Lower lobe of right lung (tissue), 2 donors: ENCODE measurements at regions not wholly inside any gene's neighbourhood (a gene's known extent, or its start where the extent isn't known, plus 50 kb on each side); places are given as distances from the start of the nearest gene placed in this dataset.

Experiments
- ATAC-seq, 2 donors: fragments of 200-7000 bp; cut with Tn5 transposase; one replicate each; pipeline ENCODE4 v1.9.1; 2020 to 2022; ENCODE audit warnings: mild to moderate bottlenecking in 2 of 2, moderate library complexity in 2 of 2
- DNase-seq: peaks from one replicate; pipeline ENCODE4 v3.0.0-alpha.2; 2020
- H3K27ac ChIP-seq: fragments of 200-600 bp; one replicate; pipeline ENCODE4 v1.8.0; 2022
- H3K27me3 ChIP-seq: fragments of 200-600 bp; one replicate; pipeline ENCODE4 v1.8.0; 2022; ENCODE audit warnings: low read depth
- H3K36me3 ChIP-seq: fragments of 200-600 bp; one replicate; pipeline ENCODE4 v1.8.0; 2022; ENCODE audit warnings: mild to moderate bottlenecking
- H3K4me1 ChIP-seq: fragments of 200-600 bp; one replicate; pipeline ENCODE4 v1.8.0; 2022
- H3K4me3 ChIP-seq: fragments of 200-600 bp; one replicate; pipeline ENCODE4 v1.8.0; 2022; ENCODE audit warnings: mild to moderate bottlenecking
- H3K9me3 ChIP-seq: fragments of 200-600 bp; one replicate; pipeline ENCODE4 v1.8.0; 2022
- intact Hi-C: fragments of 100-400 bp; cut with DNase I; formaldehyde crosslinking; loops from one replicate; pipeline ENCODE4 v1.11.0; 2022
- TF ChIP-seq, protein P1 (sequence below): fragments of 200-600 bp; IDR thresholded peaks from one replicate; pipeline ENCODE4 v1.8.0; 2022; ENCODE audit warnings: antibody characterized with exemption, mild to moderate bottlenecking
- donor health status: DM: no; HTN: yes; CAD: no; lungs with severe emphysema.

DNA sequence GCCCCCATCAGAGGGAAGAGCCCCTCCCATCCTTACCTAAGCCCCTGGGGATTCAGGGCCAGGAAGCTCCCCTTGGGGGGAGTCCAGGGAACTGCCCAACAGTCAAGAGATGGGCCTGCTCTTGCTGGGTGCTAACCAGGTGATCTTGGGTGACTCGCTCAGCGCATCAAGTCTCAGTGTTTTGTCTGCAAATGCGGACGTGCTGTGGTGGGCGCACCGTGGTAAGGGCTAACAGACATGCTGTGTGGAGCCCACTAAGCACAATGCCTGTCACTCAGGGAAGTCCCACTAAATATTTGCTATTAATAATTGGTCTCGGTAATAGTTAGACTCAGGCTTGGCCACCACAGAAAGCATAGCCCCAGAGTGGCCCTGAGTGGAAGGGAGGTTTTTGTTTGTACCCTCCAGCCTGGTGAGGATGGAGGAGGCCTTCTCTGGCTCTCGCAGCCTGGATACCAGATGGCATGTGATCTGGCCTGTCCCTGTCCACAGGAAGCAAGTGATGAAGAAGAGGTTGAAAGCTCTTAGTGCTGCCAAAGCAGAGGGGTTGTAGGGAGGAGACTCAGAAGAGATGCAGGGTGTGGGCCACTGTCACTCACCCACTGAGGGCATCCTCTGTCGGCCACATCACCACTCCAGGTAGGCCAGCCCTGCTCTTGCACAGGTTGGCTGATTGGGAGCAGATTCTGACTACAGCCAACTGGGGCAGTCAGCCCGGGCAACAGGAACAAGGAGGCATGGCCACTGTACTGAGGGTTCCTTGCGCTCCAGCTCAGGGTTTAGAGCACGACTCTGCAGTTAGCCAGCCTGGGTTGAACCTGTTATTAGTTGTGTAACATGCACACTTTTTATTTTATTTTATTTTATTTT, 69.8 kb upstream of the KSR1 start:
- intact Hi-C loops, result no loop called here
- no peak overlapping the region for H3K4me3 ChIP-seq
- no peaks in the 10 kb centered on the region for H3K4me1 ChIP-seq
- H3K9me3 ChIP-seq, result no peaks in the 10 kb centered on the region
- no peak overlapping the region for H3K27ac ChIP-seq
- TF ChIP-seq, protein P1, sequence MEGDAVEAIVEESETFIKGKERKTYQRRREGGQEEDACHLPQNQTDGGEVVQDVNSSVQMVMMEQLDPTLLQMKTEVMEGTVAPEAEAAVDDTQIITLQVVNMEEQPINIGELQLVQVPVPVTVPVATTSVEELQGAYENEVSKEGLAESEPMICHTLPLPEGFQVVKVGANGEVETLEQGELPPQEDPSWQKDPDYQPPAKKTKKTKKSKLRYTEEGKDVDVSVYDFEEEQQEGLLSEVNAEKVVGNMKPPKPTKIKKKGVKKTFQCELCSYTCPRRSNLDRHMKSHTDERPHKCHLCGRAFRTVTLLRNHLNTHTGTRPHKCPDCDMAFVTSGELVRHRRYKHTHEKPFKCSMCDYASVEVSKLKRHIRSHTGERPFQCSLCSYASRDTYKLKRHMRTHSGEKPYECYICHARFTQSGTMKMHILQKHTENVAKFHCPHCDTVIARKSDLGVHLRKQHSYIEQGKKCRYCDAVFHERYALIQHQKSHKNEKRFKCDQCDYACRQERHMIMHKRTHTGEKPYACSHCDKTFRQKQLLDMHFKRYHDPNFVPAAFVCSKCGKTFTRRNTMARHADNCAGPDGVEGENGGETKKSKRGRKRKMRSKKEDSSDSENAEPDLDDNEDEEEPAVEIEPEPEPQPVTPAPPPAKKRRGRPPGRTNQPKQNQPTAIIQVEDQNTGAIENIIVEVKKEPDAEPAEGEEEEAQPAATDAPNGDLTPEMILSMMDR, result no peak
- H3K27me3 ChIP-seq, result no peaks in the 10 kb centered on the region
- ATAC-seq (no peak), DNase-seq (no peak)
- H3K36me3 ChIP-seq, result no peaks in the 10 kb centered on the region

- DNase-seq (no peak), ATAC-seq (no peak)
- intact Hi-C loops, result no loop called here
Observed at GRCh38 chr17:27389542-27390140, 66.6 kb upstream of the KSR1 start.

DNA sequence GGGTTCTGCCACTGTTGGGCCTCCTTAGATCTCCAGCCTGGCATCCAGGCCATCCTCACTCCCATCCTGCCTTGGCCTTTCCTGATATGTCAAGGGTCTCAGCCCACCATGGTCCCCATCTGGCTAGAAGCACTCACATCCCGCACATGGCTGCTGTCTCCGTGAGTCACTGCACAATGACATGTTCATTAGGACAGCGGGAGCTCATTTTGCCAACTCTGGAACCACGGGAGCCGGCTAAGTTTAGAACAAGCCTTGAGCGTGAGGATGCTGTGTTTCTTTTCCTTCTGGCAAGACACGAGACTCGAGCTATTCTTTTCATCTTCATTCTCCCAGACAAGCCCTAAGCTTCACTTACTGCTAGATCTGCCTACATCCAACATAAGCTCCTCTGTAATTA, 65.7 kb upstream of the KSR1 start:
- H3K27me3 ChIP-seq, result no peaks in the 10 kb centered on the region
- TF ChIP-seq, protein P1, result no peak
- no peak for ATAC-seq
- DNase-seq, result no peak
- no peaks in the 10 kb centered on the region for H3K9me3 ChIP-seq
- H3K36me3 ChIP-seq, result no peaks in the 10 kb centered on the region
- no peaks in the 10 kb centered on the region for H3K4me1 ChIP-seq
- no peak overlapping the region for H3K27ac ChIP-seq
- H3K4me3 ChIP-seq, result no peak overlapping the region
- intact Hi-C loops, result no loop called here

More at GRCh38 chr17:27389542-27390140, 66.6 kb upstream of the KSR1 start:
- H3K36me3 ChIP-seq, result no peaks in the 10 kb centered on the region
- H3K4me3 ChIP-seq, result no peak overlapping the region
- H3K9me3 ChIP-seq, result no peaks in the 10 kb centered on the region
- no peak overlapping the region for H3K27ac ChIP-seq
- TF ChIP-seq, protein P1, result no peak
- no peaks in the 10 kb centered on the region for H3K27me3 ChIP-seq
- H3K4me1 ChIP-seq, result no peaks in the 10 kb centered on the region

- no peak for ATAC-seq
- TF ChIP-seq, protein P1, result no peak
- Histone ChIP-seq H3K9me3 (no peaks in the 10 kb centered on the region), H3K27ac (no peak overlapping the region), H3K4me1 (peaks cover under 1% of the 10 kb centered on the region), H3K4me3 (no peak overlapping the region), H3K27me3 (no peaks in the 10 kb centered on the region), H3K36me3 (no peaks in the 10 kb centered on the region)
- intact Hi-C loops, result no loop called here
- no peak for DNase-seq
Observed at GRCh38 chr17:27391427-27391826, 64.8 kb upstream of the KSR1 start.

GRCh38 chr17:27396045-27396444, 60.2 kb upstream of the KSR1 start:
- peak in 1 of 2 donors; percentile 62 for ATAC-seq
- DNase-seq, result no peak
- Histone ChIP-seq H3K4me3 (no peak overlapping the region), H3K27ac (no peak overlapping the region), H3K27me3 (no peaks in the 10 kb centered on the region), H3K4me1 (peaks cover 14% of the 10 kb centered on the region), H3K9me3 (no peaks in the 10 kb centered on the region), H3K36me3 (no peaks in the 10 kb centered on the region)
- TF ChIP-seq, protein P1, result no peak
- intact Hi-C loops, result no loop called here
